Muscle of leg (tissue), 3 donors: ENCODE measurements at regions not wholly inside any gene's neighbourhood (a gene's known extent, or its start where the extent isn't known, plus 50 kb on each side); places are given as distances from the start of the nearest gene placed in this dataset.

Source experiments
- DNase-seq: peaks from one replicate; pipeline ENCODE4 v3.0.0; 2013
- H3K27ac ChIP-seq: one replicate; pipeline ENCODE4 v1.5.1; 2013; ENCODE audit warnings: mild to moderate bottlenecking, low read length, control low read depth
- H3K27me3 ChIP-seq: one replicate; pipeline ENCODE4 v1.6.1; 2013; ENCODE audit warnings: low read length; ENCODE audit not compliant: control insufficient read depth, insufficient read depth
- H3K36me3 ChIP-seq: one replicate; pipeline ENCODE4 v1.6.1; 2013; ENCODE audit warnings: low read length; ENCODE audit not compliant: control insufficient read depth, insufficient read depth
- H3K4me1 ChIP-seq: one replicate; pipeline ENCODE4 v1.6.1; 2013; ENCODE audit warnings: low read length; ENCODE audit not compliant: control insufficient read depth, insufficient read depth
- H3K4me3 ChIP-seq: one replicate; pipeline ENCODE4 v1.5.1; 2013; ENCODE audit warnings: low read length, control low read depth
- H3K9me3 ChIP-seq: replicated peaks from 2 replicates; pipeline ENCODE4 v1.6.1; 2013; ENCODE audit warnings: low read depth, low read length; ENCODE audit not compliant: control insufficient read depth
- WGBS: methylation state at CpG from one replicate; pipeline ENCODE4 v1.1.5; 2013; ENCODE audit warnings: missing lambda C conversion rate; ENCODE audit not compliant: insufficient coverage; 5-methylcytosine and 5-hydroxymethylcytosine counted together

DNA sequence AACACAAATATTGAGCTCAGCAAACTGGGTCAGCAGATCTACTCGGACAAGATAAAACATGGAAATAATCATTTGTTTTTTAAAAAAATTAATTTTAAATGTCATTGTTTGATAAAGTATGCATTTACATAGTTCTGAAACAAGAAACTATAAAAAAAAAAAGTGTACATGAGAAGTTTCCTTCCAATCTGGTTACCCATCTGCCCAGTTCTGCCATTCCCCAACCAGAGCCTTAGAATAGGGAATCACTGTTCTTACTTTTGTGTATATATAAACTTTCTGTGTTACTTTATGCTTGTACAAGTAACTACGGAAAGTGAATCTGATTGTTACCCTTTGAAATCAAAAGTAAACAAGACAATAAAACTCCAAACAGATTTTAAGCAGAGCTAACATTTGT lies 791.4 kb downstream of the HACE1 start:
- DNase-seq = no peak
- Histone ChIP-seq H3K36me3 (no peaks in the 10 kb centered on the region), H3K27ac (no peak overlapping the region), H3K4me3 (no peak overlapping the region), H3K9me3 (no peaks in the 10 kb centered on the region), H3K27me3 (no peaks in the 10 kb centered on the region), H3K4me1 (no peaks in the 10 kb centered on the region)
- no CpG with 5 or more reads among the region's 2 CpGs for WGBS

GRCh38 chr6:104064876-104065275 lies 794.8 kb downstream of the HACE1 start:
- WGBS = 72% methylated on average over 5 of the region's 8 CpGs
- H3K4me3 ChIP-seq = no peak overlapping the region
- H3K36me3 ChIP-seq = no peaks in the 10 kb centered on the region
- no peaks in the 10 kb centered on the region for H3K27me3 ChIP-seq
- no peaks in the 10 kb centered on the region for H3K9me3 ChIP-seq
- H3K27ac ChIP-seq = no peak overlapping the region
- no peak for DNase-seq
- H3K4me1 ChIP-seq = no peaks in the 10 kb centered on the region

DNA sequence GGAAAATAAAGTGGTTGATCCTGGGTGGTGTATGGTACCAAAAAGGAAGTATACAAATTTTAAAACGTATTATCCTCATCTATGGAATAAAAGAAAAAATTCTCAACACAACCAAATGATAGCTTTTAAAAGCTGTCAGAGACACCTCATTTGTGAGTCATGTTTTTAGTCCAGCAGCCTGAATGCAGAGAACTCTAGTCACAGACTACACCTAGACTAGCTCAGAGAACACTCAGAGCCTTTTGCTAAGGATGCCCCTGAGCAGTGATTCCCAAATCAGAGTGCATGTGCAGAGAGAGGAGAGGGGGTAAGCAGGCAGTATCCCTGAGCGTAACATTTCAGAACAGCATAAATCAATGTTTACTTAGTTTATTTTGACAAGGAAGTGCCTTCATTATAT lies 809.3 kb downstream of the HACE1 start:
- no CpG with 5 or more reads among the region's 2 CpGs for WGBS
- H3K4me3 ChIP-seq = no peak overlapping the region

GRCh38 chr6:104046426-104046825 lies 813.3 kb downstream of the HACE1 start:
- WGBS = 47% methylated on average over 2 of the region's 2 CpGs
- no peaks in the 10 kb centered on the region for H3K4me1 ChIP-seq
- H3K4me3 ChIP-seq = no peak overlapping the region
- H3K27ac ChIP-seq = no peak overlapping the region
- no peaks in the 10 kb centered on the region for H3K27me3 ChIP-seq
- peak; percentile 2 for DNase-seq
- H3K36me3 ChIP-seq = no peaks in the 10 kb centered on the region
- peaks cover 2% of the 10 kb centered on the region for H3K9me3 ChIP-seq

More for the DNA sequence above, 809.3 kb downstream of the HACE1 start:
- Histone ChIP-seq H3K36me3 (no peaks in the 10 kb centered on the region), H3K27me3 (no peaks in the 10 kb centered on the region), H3K27ac (no peak overlapping the region), H3K4me1 (no peaks in the 10 kb centered on the region), H3K9me3 (no peaks in the 10 kb centered on the region)
- no peak for DNase-seq

DNA sequence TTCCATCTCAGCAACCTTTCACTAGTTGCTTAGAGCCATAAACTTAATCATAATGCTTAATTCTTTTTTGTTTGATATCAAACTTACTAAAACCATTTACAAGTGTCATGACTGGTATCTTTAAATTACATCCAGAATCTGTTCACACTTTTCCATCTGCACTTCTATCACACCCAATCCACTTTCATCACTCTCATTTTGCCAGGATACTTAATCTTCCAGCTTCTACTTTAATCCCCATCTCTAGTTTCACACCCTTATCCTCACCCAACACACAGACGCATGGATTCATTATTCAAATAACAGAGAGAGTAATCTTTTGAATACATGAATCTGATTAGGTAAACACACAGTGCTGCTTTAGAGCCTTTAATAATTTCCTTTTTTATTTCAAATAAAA lies 828.4 kb downstream of the HACE1 start:
- Histone ChIP-seq H3K4me1 (no peaks in the 10 kb centered on the region), H3K27me3 (no peaks in the 10 kb centered on the region), H3K27ac (no peak overlapping the region), H3K36me3 (no peaks in the 10 kb centered on the region), H3K4me3 (no peak overlapping the region), H3K9me3 (no peaks in the 10 kb centered on the region)
- no CpG with 5 or more reads among the region's 1 CpG for WGBS
- no peak for DNase-seq

DNA sequence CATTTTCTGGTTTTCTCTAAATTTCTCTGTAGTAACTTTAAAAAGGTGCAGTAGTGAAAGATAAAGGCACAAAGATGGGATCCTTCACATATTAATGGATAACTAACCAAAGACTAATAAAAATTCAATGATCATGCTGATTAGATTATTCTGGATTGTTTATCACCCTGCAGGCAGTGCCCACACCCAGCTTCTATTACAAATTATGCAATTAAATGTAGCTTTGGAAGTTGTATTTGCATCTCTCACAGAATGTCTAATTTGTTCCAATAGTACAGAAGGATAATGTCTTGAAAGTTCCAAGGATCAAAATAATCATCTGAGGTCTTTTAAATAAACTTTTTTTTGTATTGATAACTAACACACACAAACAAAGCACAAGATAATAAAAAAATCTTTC lies 837.6 kb downstream of the HACE1 start:
- Histone ChIP-seq H3K27me3 (no peaks in the 10 kb centered on the region), H3K27ac (no peak overlapping the region), H3K4me1 (no peaks in the 10 kb centered on the region), H3K36me3 (no peaks in the 10 kb centered on the region), H3K4me3 (no peak overlapping the region), H3K9me3 (no peaks in the 10 kb centered on the region)
- no peak for DNase-seq

DNA sequence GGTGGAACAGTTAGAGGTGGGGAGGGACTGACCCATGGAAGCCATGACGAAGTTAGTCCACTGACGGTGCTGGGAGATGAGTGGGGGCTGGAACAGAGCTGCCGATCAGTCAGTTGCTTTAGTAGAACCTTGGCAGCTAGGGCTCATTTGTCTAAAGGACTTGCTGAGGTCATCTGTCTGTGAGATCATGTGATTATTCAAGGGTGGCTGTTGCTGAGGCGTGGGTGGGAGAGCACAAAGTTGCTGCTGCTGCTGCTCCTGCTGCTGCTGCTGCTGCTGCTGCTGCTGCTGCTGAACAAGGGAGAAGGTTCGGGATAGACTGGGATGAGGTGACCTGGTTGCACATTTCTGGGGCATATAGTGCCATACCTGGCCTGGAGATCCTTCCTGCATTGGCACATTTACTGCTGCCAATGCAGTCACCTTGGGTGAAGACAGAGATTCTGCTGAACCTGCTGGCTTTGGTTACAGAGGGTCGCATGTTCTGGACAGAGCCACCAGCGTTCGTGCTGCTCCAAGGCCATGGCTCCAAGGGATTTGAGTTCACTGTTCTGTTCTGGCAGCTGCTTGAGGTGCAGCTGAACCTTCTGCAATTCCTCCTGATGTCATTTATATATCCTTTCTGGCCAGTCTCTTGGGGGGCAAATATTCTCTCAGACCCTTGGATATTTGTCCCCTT lies 840.5 kb downstream of the HACE1 start:
- Histone ChIP-seq H3K4me1 (no peaks in the 10 kb centered on the region), H3K36me3 (no peaks in the 10 kb centered on the region), H3K27me3 (no peaks in the 10 kb centered on the region), H3K9me3 (no peaks in the 10 kb centered on the region), H3K4me3 (no peak overlapping the region), H3K27ac (no peak overlapping the region)
- WGBS = 56% methylated on average over 8 of the region's 8 CpGs
- DNase-seq = peak; percentile 5

DNA sequence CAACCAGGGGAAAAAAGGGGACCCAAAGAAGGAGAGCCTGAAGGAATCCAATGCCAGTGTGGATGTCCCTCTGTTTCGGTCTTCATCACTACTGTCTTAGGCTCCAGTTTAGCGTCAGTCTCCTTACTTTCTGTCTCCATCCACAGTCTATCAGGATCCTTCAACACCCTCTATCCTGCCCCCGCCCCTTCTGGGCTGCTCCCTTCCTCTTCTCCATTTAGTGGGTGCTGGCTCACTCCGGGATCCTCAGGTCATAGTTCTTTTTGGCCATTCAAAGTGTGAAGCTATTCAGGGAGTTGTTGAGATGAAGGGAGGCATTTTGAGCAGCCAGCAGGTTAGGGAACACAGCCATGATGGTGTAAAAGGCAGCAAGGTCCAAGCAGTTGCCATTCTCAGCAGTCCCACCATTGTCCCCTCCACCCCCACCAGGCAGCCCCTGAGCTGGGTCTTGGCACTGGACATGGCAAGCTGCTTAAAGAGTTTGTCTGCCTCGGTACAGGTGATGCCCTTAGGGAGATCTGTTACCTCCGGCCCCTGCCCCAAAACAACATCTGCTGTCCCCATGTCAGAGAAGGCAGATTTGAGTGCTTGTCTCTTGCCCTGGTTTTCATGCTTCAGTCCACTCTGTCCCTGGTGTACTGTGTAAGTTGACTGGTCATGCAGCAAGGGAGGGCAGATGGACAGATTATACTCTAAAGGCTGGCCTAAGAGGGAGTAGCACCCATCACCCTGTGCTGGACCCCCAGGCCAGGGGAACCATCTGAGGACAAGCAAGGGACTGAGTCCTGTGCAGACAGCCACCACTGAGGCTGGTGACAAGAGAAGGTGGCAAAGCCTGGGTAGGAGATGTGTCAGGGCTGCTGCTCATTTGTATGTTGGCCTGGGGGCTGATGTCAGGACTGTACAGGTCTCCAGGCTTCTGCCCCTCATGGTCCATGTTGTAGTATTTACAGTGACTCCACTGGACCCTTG lies 842.0 kb downstream of the HACE1 start:
- no peaks in the 10 kb centered on the region for H3K27me3 ChIP-seq

DNA sequence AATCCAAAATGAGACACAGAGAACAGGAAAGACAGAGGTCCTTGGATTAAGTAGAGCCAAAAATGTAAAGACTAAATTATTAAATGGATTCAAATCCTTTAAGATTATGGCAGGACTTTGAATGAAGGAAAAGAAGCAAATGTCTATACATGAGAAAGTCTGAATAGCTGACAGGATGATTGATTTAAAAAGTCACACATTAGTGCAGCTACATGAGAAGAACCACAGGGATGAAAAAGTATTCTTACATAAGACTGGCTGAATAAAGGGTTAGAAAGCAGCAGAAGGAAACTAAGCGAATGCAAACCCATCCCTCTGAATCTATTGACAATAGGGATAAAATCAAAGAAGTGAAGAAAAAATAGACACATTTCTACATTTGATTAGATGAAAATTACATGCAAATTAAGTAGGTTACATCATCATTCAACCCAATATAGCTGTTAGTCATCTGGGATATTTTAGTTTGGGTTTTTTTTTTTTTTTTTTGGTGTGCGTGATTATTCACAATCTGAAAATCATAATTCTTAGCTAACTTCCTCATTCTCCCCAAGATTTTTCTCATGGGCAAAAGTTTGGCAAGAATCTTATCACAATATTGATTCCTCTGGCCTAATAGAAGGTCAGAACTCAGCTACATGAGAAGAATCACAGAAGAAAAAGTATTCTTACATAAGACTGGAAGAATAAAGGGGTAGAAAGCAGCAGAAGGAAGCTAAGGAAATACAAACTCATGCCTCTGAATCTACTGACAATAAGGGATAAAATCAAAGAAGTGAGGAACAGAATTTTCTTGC lies 845.4 kb downstream of the HACE1 start:
- DNase-seq = no peak
- no peaks in the 10 kb centered on the region for H3K4me1 ChIP-seq
- H3K9me3 ChIP-seq = no peaks in the 10 kb centered on the region
- no peak overlapping the region for H3K27ac ChIP-seq
- no peaks in the 10 kb centered on the region for H3K27me3 ChIP-seq
- no CpG with 5 or more reads among the region's 2 CpGs for WGBS
- H3K4me3 ChIP-seq = no peak overlapping the region
- no peaks in the 10 kb centered on the region for H3K36me3 ChIP-seq

More for the DNA sequence above, 842.0 kb downstream of the HACE1 start:
- 80% methylated on average over 3 of the region's 6 CpGs for WGBS
- Histone ChIP-seq H3K36me3 (no peaks in the 10 kb centered on the region), H3K9me3 (no peaks in the 10 kb centered on the region), H3K4me1 (no peaks in the 10 kb centered on the region), H3K4me3 (no peak overlapping the region), H3K27ac (no peak overlapping the region)
- no peak for DNase-seq
